ENCODE measurements at regions not wholly inside any gene's neighbourhood (a gene's known extent, or its start where the extent isn't known, plus 50 kb on each side); places are given as distances from the start of the nearest gene placed in this dataset.

DNA sequence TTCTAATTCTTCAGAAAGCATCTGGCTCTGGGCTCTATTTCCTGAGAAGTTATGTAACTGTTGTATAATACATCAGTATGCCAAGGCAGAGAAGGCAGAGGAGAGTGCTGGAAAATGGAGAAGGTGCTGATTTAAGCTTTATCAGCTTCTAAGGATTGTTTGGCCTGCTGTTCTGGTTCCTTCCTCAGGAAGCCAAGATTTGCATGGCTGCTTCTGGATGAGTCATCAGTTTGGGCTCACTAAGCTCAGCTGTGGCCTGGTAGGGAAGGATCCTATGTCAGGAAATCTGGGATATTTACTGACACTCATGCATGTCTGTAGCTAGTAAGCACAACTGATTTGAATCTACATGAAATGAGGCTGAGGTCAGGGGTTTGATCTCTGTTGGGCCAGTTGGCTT lies 73.2 kb upstream of the ADGRL4 start:
- Histone ChIP-seq H3K36me3 (ENCODE audit: insufficient read depth, low read length, poor library complexity, severe bottlenecking) (no peaks in the 10 kb centered on the region), H3K27me3 (replicated peaks; ENCODE audit: insufficient read depth, low read depth, low read length, poor library complexity) (no peaks in the 10 kb centered on the region), H3K4me1 (ENCODE audit: insufficient read depth, low read length, poor library complexity, severe bottlenecking) (peaks cover 38% of the 10 kb centered on the region), H3K27ac (ENCODE audit: low read depth, low read length, poor library complexity, severe bottlenecking) (peak overlapping the region; percentile 51), H3K4me3 (ENCODE audit: low read depth, low read length, poor library complexity, severe bottlenecking) (no peak overlapping the region), H3K9me3 (ENCODE audit: low read depth, low read length, poor library complexity, severe bottlenecking) (peaks cover 6% of the 10 kb centered on the region)
- DNase-seq (ENCODE audit: low spot score) = peak; percentile 97
- intact Hi-C loops (cut with micrococcal nuclease; ENCODE audit: unreplicated experiment) = no loop called here
- ChIA-PET POLR2A (ENCODE audit: low non-redundant PET) (no interaction called here), CTCF (no interaction called here)
- TF ChIP-seq EZH2 (IDR thresholded peaks at IDR 0.05; ENCODE audit: borderline replicate concordance, low read depth, low read length, poor library complexity, severe bottlenecking) = no peak
- TF ChIP-seq, protein P1, sequence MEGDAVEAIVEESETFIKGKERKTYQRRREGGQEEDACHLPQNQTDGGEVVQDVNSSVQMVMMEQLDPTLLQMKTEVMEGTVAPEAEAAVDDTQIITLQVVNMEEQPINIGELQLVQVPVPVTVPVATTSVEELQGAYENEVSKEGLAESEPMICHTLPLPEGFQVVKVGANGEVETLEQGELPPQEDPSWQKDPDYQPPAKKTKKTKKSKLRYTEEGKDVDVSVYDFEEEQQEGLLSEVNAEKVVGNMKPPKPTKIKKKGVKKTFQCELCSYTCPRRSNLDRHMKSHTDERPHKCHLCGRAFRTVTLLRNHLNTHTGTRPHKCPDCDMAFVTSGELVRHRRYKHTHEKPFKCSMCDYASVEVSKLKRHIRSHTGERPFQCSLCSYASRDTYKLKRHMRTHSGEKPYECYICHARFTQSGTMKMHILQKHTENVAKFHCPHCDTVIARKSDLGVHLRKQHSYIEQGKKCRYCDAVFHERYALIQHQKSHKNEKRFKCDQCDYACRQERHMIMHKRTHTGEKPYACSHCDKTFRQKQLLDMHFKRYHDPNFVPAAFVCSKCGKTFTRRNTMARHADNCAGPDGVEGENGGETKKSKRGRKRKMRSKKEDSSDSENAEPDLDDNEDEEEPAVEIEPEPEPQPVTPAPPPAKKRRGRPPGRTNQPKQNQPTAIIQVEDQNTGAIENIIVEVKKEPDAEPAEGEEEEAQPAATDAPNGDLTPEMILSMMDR (conservative IDR thresholded peaks at IDR 0.05; ENCODE audit: low read depth, low read length) = no peak
- no TSS peak for BruUV-seq (replicated peaks)

DNA sequence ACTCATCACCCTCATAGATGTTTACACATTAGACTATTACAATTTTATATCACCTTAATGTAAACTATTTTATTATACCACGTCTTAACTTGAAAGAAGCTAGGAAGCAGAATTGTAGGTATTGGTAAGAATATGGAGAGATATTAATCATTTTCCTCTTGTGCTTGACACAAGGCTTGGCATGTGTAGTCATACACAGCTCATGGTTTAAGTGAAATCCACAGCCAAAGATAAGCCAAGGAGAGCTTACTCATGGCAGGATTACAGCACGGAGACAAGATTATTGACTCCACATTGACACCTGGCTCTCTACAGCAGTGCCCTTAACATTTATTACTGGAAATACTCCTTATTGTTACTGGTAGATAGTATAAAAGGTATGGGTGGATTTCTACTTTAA lies 68.4 kb upstream of the ADGRL4 start:
- BruUV-seq (replicated peaks) = no TSS peak
- Histone ChIP-seq H3K27ac (ENCODE audit: low read depth, low read length, poor library complexity, severe bottlenecking) (no peak overlapping the region), H3K36me3 (ENCODE audit: insufficient read depth, low read length, poor library complexity, severe bottlenecking) (no peaks in the 10 kb centered on the region), H3K27me3 (replicated peaks; ENCODE audit: insufficient read depth, low read depth, low read length, poor library complexity) (no peaks in the 10 kb centered on the region), H3K4me3 (ENCODE audit: low read depth, low read length, poor library complexity, severe bottlenecking) (no peak overlapping the region), H3K9me3 (ENCODE audit: low read depth, low read length, poor library complexity, severe bottlenecking) (peaks cover 6% of the 10 kb centered on the region), H3K4me1 (ENCODE audit: insufficient read depth, low read length, poor library complexity, severe bottlenecking) (peaks cover 16% of the 10 kb centered on the region)
- DNase-seq (ENCODE audit: low spot score) = no peak
- ChIA-PET POLR2A (ENCODE audit: low non-redundant PET) (no interaction called here), CTCF (no interaction called here)
- intact Hi-C loops (cut with micrococcal nuclease; ENCODE audit: unreplicated experiment) = no loop called here
- TF ChIP-seq, protein P1 (conservative IDR thresholded peaks at IDR 0.05; ENCODE audit: low read depth, low read length) = no peak
- no peak for TF ChIP-seq EZH2 (IDR thresholded peaks at IDR 0.05; ENCODE audit: borderline replicate concordance, low read depth, low read length, poor library complexity, severe bottlenecking)

DNA sequence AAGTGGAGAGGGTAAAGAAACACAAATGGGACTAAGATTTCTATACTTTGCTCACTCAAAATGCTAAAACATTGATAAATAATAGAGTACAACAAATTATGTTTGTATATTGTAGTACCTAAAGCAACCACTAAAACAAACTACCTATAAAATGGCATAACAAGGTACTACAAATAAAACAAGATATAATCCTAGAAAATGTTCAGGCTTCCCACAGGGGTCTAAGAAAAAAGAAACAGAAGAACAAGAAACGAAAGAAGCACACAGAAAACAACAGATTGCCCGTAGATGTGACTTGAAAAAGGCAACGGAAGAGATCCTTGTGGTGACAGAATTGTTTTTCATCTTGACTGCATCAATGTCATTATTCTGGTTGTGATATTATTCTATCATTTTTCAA lies 63.3 kb upstream of the ADGRL4 start:
- TF ChIP-seq EZH2 (IDR thresholded peaks at IDR 0.05; ENCODE audit: borderline replicate concordance, low read depth, low read length, poor library complexity, severe bottlenecking) = no peak
- TF ChIP-seq, protein P1 (conservative IDR thresholded peaks at IDR 0.05; ENCODE audit: low read depth, low read length) = no peak; the same call in 1 of the 2 replicates

More for the DNA sequence above, 63.3 kb upstream of the ADGRL4 start:
- intact Hi-C loops (cut with micrococcal nuclease; ENCODE audit: unreplicated experiment) = no loop called here
- Histone ChIP-seq H3K4me3 (ENCODE audit: low read depth, low read length, poor library complexity, severe bottlenecking) (no peak overlapping the region), H3K36me3 (ENCODE audit: insufficient read depth, low read length, poor library complexity, severe bottlenecking) (no peaks in the 10 kb centered on the region), H3K4me1 (ENCODE audit: insufficient read depth, low read length, poor library complexity, severe bottlenecking) (peaks cover 7% of the 10 kb centered on the region), H3K27me3 (replicated peaks; ENCODE audit: insufficient read depth, low read depth, low read length, poor library complexity) (no peaks in the 10 kb centered on the region), H3K9me3 (ENCODE audit: low read depth, low read length, poor library complexity, severe bottlenecking) (peaks cover 6% of the 10 kb centered on the region), H3K27ac (ENCODE audit: low read depth, low read length, poor library complexity, severe bottlenecking) (no peak overlapping the region)
- no TSS peak for BruUV-seq (replicated peaks)
- CTCF ChIA-PET = no interaction called here
- POLR2A ChIA-PET (ENCODE audit: low non-redundant PET) = no interaction called here
- no peak for DNase-seq (ENCODE audit: low spot score)

All from A673 (cell line).